ENCODE measurements at regions not wholly inside any gene's neighbourhood (a gene's known extent, or its start where the extent isn't known, plus 50 kb on each side); places are given as distances from the start of the nearest gene placed in this dataset.

- DNase-seq (ENCODE audit: low read depth) = no peak
- TF ChIP-seq, protein P1, sequence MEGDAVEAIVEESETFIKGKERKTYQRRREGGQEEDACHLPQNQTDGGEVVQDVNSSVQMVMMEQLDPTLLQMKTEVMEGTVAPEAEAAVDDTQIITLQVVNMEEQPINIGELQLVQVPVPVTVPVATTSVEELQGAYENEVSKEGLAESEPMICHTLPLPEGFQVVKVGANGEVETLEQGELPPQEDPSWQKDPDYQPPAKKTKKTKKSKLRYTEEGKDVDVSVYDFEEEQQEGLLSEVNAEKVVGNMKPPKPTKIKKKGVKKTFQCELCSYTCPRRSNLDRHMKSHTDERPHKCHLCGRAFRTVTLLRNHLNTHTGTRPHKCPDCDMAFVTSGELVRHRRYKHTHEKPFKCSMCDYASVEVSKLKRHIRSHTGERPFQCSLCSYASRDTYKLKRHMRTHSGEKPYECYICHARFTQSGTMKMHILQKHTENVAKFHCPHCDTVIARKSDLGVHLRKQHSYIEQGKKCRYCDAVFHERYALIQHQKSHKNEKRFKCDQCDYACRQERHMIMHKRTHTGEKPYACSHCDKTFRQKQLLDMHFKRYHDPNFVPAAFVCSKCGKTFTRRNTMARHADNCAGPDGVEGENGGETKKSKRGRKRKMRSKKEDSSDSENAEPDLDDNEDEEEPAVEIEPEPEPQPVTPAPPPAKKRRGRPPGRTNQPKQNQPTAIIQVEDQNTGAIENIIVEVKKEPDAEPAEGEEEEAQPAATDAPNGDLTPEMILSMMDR (IDR thresholded peaks at IDR 0.05; ENCODE audit: insufficient read depth, low read depth, low read length, missing control alignments) = no peak
Measured at GRCh38 chr10:33710006-33710405, 375.5 kb upstream of the NRP1 start.

DNA sequence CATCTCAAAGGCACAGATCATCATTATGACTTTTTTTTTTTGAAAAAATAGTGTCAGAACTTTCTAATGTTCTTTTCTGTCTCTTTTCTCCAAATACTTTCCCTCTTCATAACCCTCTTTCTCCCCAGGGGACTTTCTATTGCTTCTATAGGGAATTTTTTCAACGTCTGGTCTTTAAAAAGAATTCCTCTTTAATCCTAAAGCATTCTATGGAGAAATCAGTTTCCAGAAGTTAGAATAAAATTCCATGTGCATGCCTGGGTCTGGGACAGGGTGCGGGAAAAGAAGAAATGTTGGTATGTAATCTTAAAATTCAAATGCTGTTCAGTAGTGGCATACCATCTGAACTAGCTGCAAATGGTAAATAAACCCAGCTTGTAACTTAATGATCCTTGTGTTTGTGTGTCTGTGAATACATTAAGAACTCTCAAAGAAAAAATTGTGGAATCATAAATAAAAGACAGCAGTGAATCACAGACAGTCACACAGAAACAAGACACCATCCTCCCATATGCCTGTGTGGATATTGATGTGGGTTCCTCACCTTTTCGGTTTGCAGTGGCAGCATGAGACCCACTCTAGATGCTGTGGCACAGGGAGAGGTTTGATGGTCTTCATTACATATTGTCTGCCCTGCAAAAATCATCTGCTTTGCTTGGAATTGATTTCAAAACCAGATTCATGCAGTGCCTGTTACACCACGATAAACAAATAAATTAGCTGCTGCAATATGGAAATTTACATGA lies 374.7 kb upstream of the NRP1 start:
- no peak for DNase-seq (ENCODE audit: low read depth)
- no peak overlapping the region for H3K4me3 ChIP-seq (ENCODE audit: low read length)
- TF ChIP-seq, protein P1 (IDR thresholded peaks at IDR 0.05; ENCODE audit: insufficient read depth, low read depth, low read length, missing control alignments) = no peak

More at GRCh38 chr10:33710006-33710405, 375.5 kb upstream of the NRP1 start:
- H3K4me3 ChIP-seq (ENCODE audit: low read length) = no peak overlapping the region

- DNase-seq (ENCODE audit: low read depth) = no peak
Measured at GRCh38 chr10:33708561-33708960, 374.1 kb upstream of the NRP1 start.

GRCh38 chr10:33706746-33707145 lies 372.3 kb upstream of the NRP1 start:
- H3K4me3 ChIP-seq (ENCODE audit: low read length) = no peak overlapping the region
- TF ChIP-seq, protein P1 (IDR thresholded peaks at IDR 0.05; ENCODE audit: insufficient read depth, low read depth, low read length, missing control alignments) = no peak
- DNase-seq (ENCODE audit: low read depth) = peak; percentile 12

More at GRCh38 chr10:33708561-33708960, 374.1 kb upstream of the NRP1 start:
- no peak overlapping the region for H3K4me3 ChIP-seq (ENCODE audit: low read length)
- TF ChIP-seq, protein P1 (IDR thresholded peaks at IDR 0.05; ENCODE audit: insufficient read depth, low read depth, low read length, missing control alignments) = no peak

- DNase-seq (ENCODE audit: low read depth) = peak; percentile 95
Measured at GRCh38 chr10:33706191-33706590, 371.7 kb upstream of the NRP1 start.

DNA sequence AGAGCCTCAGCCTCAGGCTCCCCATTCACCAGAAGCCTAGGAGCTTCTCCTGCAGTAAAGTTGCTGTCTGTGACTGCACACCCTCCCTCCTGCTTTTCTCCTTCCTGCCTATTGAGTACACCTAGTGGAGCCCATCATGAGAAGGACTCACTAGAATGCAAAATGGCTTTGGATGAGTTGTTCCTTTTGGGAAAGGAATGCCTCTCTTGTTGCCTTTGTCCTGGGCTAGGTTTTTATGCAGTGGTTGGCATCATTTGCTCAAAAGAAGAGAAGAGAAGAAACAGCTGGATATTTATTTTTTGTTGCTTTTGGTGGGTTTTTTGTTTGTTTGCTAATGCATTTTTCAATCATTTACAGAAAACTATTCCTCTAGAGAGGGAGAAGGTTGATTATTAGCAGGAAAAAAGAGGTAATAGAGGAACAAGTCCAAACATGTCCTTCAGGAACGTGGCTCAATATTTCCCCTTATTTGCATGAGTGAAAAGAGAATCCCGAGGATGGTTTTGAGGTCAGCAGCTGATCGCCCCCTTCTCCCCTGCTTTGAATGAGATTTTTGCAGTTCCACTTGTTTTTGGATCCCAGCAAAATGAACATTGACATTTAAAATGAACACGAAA lies 369.9 kb upstream of the NRP1 start:
- H3K4me3 ChIP-seq (ENCODE audit: low read length) = no peak overlapping the region
- TF ChIP-seq, protein P1 (IDR thresholded peaks at IDR 0.05; ENCODE audit: insufficient read depth, low read depth, low read length, missing control alignments) = no peak
- peak; percentile 46 for DNase-seq (ENCODE audit: low read depth)

More at GRCh38 chr10:33706191-33706590, 371.7 kb upstream of the NRP1 start:
- TF ChIP-seq, protein P1 (IDR thresholded peaks at IDR 0.05; ENCODE audit: insufficient read depth, low read depth, low read length, missing control alignments) = no peak
- no peak overlapping the region for H3K4me3 ChIP-seq (ENCODE audit: low read length)

Measured in epithelial cell of esophagus (primary cell).